ENCODE measurements at regions not wholly inside any gene's neighbourhood (a gene's known extent, or its start where the extent isn't known, plus 50 kb on each side); places are given as distances from the start of the nearest gene placed in this dataset.

- TF ChIP-seq CTCF (IDR thresholded peaks at IDR 0.05; ENCODE audit: insufficient read depth, low read depth, low read length) (no peak), EZH2 (IDR thresholded peaks at IDR 0.05; ENCODE audit: insufficient read depth, low read length) (no peak)
Observed at GRCh38 chr20:17083738-17084137, 143.1 kb upstream of the PCSK2 start.
